ENCODE measurements at regions not wholly inside any gene's neighbourhood (a gene's known extent, or its start where the extent isn't known, plus 50 kb on each side); places are given as distances from the start of the nearest gene placed in this dataset.

DNA sequence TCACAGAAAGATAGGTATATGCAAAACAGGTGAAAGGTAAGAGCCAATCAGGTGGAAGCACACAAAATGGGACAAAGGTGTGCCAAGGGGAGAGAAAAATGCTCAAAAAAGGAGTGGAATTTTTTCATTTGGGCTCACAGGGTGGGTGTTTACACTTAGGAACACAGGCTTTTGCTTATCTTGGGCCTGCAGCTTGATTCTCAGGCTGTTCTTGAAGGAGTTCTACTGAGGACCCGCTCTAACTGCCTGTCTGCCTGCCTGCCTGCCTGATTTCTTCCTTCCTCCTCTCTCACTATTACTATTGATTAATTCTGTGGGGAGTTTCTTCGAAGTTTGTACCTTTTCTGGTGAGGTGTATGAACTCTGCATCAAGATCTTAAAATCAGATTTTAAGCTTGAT lies 120.3 kb upstream of the CTSO start:
- no peak for TF ChIP-seq POLR2A (IDR thresholded peaks at IDR 0.05; ENCODE audit: low read depth, low read length)
- TF ChIP-seq TAF1 (IDR thresholded peaks at IDR 0.05; ENCODE audit: borderline replicate concordance, low read depth, low read length), result no peak
